ENCODE measurements at regions not wholly inside any gene's neighbourhood (a gene's known extent, or its start where the extent isn't known, plus 50 kb on each side); places are given as distances from the start of the nearest gene placed in this dataset.

GRCh38 chr2:182540252-182540651, 113.4 kb upstream of the PDE1A start:
- TF ChIP-seq CTCF (IDR thresholded peaks at IDR 0.05) (no peak), POLR2A (IDR thresholded peaks at IDR 0.05) (no peak), POLR2AphosphoS5 (IDR thresholded peaks at IDR 0.05) (no peak)
